GOT3 (cell line): ENCODE measurements at regions not wholly inside any gene's neighbourhood (a gene's known extent, or its start where the extent isn't known, plus 50 kb on each side); places are given as distances from the start of the nearest gene placed in this dataset.
"Not testable (repeated sequence)": the region's sequence is repeated elsewhere in the genome, so short reads cannot be mapped to it uniquely, and the experiment has no call there.

Experiments
- DNase-seq: peaks from one replicate; lab custom pipeline; 2025; ENCODE audit warnings: mixed read lengths; lab: John Stamatoyannopoulos, UW

DNA sequence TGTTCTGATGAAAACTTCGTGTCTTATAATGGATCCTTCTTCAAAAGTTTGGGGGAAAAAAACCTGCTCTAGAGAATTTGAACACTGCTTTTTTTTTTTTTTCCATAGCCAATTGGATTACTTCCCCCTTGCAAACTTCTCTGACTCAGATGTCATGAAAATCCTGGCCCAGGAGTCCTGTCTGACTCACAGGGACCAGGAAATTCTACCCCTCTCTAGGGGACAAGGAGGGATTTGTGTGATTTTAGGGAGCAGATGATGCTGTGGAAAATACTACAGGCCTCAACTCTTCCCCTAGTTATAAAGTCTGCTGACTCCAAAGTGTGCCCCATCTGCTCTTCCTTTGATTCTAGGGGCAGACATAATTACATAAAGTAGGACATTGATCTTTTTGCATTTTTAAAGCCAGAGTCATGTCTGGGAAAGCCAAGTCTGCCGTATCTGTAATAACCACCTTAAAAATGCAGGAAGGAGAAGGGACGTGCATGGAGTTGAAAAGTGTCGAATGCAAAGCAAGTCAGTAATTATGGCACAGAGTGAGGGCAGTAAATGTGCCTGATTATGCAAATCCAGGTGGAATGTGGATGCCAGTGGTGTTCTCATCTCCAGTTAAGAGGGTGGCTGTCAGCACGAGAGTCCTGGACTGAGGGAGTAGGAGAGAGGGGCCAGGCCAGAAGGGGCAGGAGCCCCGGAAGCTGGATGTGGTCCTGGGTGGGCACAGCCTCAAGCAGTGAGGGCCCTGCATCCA, 144.3 kb upstream of the SULF2 start:
- DNase-seq = peak; percentile 29

- DNase-seq = no peak
Measured at GRCh38 chr20:47927944-47928343, 142.7 kb upstream of the SULF2 start.

DNA sequence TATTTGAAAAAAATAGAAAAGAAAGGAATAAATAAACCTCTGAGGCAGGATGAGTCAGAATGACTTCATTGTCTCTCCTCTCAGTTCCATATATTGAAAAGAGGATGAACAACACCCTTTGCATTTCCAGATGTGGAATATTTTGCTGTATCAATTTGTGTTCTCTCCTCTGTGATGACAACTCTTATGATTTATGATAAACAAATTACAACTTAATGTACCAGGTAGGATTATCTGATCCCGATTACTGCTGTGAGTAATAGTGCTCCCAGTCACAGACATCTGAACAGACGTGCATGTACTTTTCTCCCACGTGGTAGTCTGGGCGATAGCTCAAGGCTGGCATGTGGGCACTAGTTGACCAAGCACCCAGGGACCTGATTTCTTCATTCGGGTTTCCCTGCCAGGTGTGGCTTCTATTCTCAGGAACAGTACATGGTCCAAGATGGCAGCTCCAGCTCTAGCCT, 142.1 kb upstream of the SULF2 start:
- no peak for DNase-seq

- DNase-seq = no peak
Measured at GRCh38 chr20:47926731-47927130, 141.4 kb upstream of the SULF2 start.

DNA sequence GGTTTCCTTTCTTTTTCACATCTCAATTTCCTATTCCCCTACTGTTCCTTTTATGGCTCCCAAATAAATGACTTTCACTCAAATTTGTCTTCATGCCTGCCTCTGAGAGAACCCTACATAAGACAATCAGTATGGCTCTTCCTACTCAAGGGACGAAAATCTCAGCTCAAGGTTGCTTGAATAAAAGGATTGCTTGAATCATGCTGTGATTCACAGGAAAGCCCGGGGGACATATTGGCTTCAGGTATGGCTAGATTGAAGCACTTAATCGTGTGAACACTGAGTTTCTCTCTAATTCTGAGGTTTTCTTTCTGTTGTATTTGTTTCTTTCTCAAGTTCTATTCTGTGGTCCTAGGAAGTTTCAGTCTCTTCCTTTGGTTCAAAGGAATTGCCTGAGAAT, 140.3 kb upstream of the SULF2 start:
- no peak for DNase-seq

DNA sequence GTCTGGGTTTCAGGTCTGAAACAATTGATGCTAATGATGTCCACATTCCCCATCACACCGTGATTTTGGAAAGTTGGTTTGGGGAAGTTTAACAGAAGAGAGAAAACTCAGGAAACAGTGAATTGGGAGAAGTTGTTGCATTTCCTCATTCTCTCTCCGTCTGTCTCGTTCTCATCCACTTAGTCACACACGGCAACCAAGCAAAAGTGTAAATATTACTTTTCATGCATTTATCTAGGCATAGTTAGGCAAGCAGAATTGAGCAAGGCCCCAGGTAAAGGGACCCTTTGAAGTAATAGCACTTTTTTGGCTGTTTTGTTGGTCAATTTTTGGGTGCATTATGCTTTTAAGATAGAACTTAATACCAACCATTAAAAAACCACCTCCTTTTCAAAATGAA, 137.0 kb upstream of the SULF2 start:
- no peak for DNase-seq

DNA sequence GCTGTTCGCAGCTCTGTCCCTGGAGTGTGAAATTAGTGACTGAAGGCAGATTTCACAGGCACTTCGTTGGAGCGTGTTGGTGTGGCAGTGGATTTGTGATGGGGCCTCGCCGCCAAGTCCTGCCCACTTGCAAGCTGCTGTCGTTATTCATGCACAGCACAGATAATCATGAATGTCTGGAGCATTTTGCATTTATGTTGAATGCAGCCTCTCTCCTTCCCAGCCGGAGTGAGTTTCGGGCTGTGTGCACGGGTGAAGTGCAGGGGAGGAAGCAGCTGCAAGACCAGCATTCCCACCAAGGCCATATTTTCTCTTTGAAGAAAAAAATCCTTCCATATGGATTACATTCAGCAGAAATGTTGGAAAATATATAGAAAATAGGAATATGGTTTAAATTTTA, 136.5 kb upstream of the SULF2 start:
- not testable (repeated sequence) for DNase-seq

DNA sequence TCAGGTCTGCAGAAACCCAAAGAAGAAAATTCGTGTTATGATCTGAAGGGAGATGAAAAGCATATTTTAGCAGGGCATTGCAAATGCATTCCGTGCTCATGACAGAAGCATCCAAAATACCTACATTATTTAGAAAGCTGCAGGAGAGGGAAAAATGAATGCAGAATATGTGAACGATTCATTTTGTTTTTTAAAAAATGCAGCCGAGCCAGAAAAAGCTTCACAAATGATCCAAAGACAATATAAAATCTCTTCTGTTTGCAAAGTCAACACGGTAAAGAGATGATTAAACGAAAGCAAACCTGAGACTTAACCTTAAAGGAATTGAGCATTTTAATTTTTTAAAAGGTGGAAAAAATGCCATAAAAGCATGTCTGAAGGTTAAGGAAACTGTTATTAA, 136.1 kb upstream of the SULF2 start:
- DNase-seq = no peak

- DNase-seq = no peak
Measured at GRCh38 chr20:47917549-47918070, 132.3 kb upstream of the SULF2 start.

- DNase-seq = no peak
Measured at GRCh38 chr20:47915495-47915894, 130.2 kb upstream of the SULF2 start.

GRCh38 chr20:47914792-47915191, 129.5 kb upstream of the SULF2 start:
- DNase-seq = no peak

DNA sequence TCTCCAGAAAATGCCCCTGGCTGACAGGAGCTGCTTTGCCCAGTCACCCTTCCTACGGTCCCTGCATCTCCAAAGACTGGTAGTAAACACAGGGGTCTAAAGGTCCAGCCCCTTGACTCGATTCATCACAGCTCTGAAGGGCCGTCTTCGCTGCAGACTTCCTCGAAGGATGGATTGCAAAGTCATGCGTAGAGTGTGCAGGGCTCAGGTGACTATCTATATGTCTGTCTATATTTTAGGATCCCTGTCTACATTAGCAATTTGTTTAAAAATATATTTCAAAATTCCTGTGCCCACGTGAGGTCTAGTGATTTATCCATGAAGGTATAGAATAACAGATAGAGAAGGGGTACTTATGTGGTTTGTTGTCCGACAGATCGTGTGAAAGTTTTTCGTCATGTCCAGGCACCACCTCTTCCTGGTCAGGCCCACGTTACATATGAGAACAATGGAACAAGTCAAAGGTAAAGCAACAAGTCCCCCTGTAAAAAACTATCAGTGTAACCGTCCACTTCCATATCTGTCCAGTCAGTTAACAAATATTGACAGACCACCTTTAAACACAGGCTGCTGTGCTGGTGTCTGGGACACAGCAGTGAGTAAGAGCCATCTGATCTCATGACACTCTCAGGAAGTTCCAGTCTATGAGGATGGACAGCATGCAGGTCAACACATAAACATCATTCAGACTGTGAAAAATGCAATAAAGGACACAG, 127.7 kb upstream of the SULF2 start:
- not testable (repeated sequence) for DNase-seq

- DNase-seq = not testable (repeated sequence)
Measured at GRCh38 chr20:47912165-47912564, 126.9 kb upstream of the SULF2 start.

DNA sequence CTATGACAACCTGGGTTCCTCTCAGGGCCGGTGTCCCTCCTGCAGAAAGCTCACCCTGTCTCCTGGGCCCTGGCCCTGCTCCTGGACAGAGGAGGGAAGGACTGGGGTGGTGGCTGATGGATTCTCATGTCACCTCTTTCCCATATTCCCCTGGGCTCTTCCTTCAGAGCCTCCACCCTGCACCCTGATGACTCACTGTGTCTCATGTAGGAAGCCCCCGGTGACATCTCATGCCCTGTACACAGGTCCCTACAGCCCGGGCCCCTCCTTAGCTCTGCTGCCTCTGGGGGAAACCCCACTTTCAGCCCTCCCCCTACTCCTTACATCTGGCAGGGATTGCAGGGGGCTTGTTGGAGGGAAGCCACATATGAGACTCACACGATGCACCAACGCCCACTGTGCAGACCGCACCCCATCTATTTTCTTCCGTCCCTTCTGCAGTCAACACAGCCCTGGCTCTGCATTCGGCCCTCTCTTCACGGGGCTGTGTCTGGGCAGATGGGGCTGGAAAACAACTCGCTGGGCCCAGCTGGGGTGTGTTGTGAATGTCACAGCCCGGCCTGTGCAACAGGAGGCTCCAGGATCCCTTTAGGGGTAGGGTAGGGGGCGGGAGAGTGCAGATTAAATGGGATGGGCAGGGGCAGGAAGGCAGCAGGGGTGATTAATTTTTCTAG, 124.6 kb upstream of the SULF2 start:
- not testable (repeated sequence) for DNase-seq

DNA sequence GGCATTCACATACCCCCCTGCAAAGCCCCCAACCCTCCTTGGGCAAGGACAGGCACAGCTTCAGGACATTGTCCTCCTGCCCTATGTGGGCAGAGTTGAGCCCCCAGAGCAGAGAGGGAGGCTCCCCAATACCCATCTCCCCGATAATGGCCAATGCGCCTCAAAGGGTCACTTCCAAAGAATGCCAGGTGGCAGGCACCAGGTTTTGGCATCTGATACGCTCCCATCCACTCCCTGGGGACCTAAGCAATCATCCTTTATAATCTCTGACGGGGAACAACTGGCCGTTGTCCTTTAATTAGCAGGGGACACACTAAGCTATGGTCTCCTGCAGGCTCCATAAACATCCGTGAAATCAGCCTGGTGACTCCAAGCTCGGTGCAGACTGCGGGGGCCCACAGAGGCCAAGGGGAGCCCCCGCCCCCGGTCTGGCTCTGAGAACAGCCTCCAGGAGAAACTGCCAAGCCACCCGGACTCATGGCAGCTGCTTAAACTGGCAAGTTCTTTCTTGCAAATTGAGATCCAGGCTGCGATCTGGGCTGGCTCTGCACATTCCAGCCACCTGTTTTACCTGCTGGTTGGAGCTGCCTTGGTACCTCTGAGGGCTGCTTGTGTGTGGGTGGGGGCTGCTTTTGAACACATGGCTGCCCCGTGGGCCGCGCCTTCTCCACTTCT, 123.2 kb upstream of the SULF2 start:
- not testable (repeated sequence) for DNase-seq

DNA sequence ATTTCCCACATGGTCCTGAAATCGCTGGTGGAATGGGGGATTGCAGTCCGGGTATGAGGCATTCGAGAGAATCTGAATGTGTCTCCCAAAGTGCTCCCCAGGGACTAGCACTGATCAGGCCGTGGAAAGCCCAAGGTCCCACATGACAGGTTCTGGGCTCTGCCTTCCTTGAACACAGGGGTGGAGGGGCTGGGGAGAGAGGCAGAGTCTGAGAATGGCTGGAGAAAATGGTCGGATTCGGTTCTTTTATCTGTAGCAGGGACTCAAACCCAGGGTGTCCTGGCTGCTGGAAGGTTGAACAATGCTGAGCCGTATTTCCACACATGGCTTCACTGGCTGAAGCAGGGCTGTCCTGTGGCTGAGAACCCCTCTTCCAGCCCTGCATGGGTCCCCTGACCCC, 122.7 kb upstream of the SULF2 start:
- not testable (repeated sequence) for DNase-seq

GRCh38 chr20:47907031-47907675, 121.9 kb upstream of the SULF2 start:
- DNase-seq = no peak

- DNase-seq = no peak
Measured at GRCh38 chr20:47906348-47906660, 121.0 kb upstream of the SULF2 start.

DNA sequence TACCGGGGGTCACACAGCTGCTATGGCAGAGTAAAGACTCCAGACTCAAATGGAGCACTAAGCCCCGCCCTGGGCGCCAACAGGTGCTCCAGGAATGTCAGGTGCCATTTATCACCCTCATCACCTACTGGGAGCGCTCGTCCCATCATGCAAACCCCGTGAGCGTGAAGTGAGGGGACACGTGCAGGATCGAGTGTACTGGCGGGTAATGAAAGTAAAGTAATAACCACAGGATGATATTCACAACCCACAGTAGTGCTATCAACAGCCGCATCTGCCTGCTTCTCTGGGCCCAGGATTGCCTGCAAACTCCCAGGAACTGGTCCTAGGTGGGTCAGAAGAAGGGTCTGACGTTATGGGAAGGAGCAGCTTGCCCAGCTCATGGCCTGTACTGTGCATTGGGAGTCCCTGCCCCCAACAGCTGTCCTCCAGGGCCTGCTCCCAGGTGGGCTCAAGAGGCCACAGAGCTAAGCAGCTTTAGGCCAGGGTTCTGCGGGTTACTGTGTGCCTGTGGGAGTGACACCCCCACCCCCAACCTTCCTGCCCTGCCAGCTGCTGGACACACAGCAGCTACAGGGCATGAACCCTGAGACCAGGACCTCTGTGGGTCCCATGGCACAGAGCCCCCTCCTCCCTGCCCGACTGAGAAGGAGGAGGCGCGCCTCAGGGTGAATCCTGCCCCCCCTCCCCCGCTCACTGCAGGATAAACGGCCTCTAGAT, 120.5 kb upstream of the SULF2 start:
- DNase-seq = no peak

DNA sequence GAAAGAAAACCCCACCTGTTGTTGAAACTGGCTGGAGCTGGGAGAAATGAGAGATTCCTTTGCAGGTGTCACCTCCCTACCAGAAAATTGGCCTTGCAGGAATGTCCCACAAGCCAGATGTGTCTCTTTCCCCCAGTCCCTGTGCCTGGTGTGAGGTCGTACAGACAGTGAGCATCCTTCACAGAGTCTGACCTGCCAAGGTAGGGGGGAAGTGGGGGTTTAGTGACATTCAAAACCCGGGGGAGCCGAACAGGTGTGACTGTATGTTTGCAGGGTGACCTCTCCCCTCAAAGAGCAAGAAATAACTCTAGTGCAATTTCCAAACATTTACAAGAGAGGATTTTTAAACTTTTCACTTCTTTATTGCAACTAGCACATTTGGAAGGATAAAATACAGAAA, 117.7 kb upstream of the SULF2 start:
- DNase-seq = not testable (repeated sequence)

DNA sequence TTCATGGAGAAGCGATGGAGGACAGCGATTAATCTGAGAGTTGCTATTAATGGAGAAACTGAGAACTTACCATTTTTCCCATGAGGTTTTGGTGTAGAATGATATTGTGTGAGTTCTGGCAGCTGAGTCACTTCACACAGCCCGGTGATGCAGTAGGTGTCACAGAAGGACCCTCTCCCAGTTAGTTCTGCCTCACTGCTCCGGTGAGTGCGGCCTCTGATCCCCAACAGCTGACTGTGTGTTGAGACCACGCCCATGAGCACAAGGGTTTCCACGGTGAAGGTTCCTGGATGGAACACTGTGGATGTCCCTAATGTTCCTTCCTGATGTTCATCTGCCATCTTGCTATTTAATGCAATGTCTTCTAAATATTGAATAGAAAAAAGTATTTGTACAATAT, 114.0 kb upstream of the SULF2 start:
- not testable (repeated sequence) for DNase-seq
